BLaER1 (cell line): ENCODE measurements at regions not wholly inside any gene's neighbourhood (a gene's known extent, or its start where the extent isn't known, plus 50 kb on each side); places are given as distances from the start of the nearest gene placed in this dataset.
"Not testable (repeated sequence)": the region's sequence is repeated elsewhere in the genome, so short reads cannot be mapped to it uniquely, and the experiment has no call there.

Experiments used
- H3K27ac ChIP-seq: shearing (Covaris generic); formaldehyde crosslinking; 2 replicates; pipeline ENCODE4 v1.8.1; 2022
- H3K27me3 ChIP-seq: shearing (Covaris generic); formaldehyde crosslinking; 2 replicates; pipeline ENCODE4 v1.8.1; 2022
- H3K36me3 ChIP-seq: shearing (Covaris generic); formaldehyde crosslinking; 2 replicates; pipeline ENCODE4 v1.8.1; 2022
- H3K4me1 ChIP-seq: shearing (Covaris generic); formaldehyde crosslinking; 2 replicates; pipeline ENCODE4 v1.8.1; 2022
- H3K4me2 ChIP-seq: shearing (Covaris generic); formaldehyde crosslinking; 2 replicates; pipeline ENCODE4 v1.8.1; 2022
- H3K4me3 ChIP-seq: shearing (Covaris generic); formaldehyde crosslinking; 2 replicates; pipeline ENCODE4 v1.8.1; 2022
- H3K9ac ChIP-seq: shearing (Covaris generic); formaldehyde crosslinking; 2 replicates; pipeline ENCODE4 v1.8.1; 2022
- H3K9me3 ChIP-seq: shearing (Covaris generic); formaldehyde crosslinking; 2 replicates; pipeline ENCODE4 v1.8.1; 2022
- H4K20me1 ChIP-seq: shearing (Covaris generic); formaldehyde crosslinking; 2 replicates; pipeline ENCODE4 v1.8.1; 2022
- Cebpa-rat ChIP-seq: shearing (Covaris generic); IDR thresholded peaks from 2 replicates; pipeline ENCODE4 v1.8.1; 2022

DNA sequence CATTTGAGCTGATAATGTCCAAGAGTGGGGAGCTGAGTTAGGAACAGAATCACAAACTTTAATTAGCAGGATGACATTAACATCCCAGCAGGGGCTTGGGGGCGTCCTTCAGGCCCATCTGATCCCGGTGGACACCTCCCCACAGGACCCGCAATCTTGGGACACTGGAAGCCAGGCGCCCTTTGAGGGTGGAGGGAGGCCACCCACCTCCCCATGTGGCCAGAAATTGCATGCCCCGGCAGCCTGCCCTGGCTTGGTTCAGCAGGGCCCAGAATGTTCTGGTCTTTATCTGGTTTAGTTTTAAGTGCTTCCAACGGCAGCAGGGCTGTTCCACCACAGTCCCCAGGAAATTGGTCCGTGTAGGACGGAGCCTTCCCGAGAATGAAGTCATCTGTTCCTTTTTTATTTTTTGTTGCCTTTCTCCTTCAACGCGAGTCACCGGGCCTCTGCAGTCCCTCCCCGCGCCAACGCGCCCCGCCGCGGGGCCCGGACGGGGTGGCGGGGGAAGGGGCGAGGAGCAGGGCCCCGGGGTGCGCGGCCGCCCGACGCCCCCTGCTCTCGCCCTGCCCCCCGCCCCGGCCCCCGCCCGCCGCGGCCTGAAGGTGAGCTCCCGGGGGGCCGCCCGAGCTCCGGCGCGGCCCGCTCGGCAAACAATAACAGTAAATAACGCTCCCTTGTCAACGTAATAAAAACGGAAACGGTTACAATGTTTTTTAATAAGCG lies 207.9 kb downstream of the C9orf50 start:
- no peaks in the 10 kb centered on the region for H4K20me1 ChIP-seq
- H3K4me2 ChIP-seq: peak overlapping the region; percentile 100
- peaks cover 82% of the 10 kb centered on the region for H3K4me1 ChIP-seq
- peak overlapping the region; percentile 100 for H3K27ac ChIP-seq
- no peaks in the 10 kb centered on the region for H3K36me3 ChIP-seq
- H3K4me3 ChIP-seq: peak overlapping the region; percentile 45
- peaks cover 12% of the 10 kb centered on the region for H3K9me3 ChIP-seq
- peak overlapping the region; percentile 98 for H3K9ac ChIP-seq
- no peak for TF ChIP-seq Cebpa-rat
- H3K27me3 ChIP-seq: no peaks in the 10 kb centered on the region

GRCh38 chr9:129412176-129412813 lies 208.6 kb downstream of the C9orf50 start:
- peak overlapping the region; percentile 98 for H3K9ac ChIP-seq
- peaks cover 83% of the 10 kb centered on the region for H3K4me1 ChIP-seq
- not testable (repeated sequence) for H3K27me3 ChIP-seq, H4K20me1 ChIP-seq, H3K4me3 ChIP-seq, H3K36me3 ChIP-seq
- H3K9me3 ChIP-seq: peaks cover 12% of the 10 kb centered on the region
- peak overlapping the region; percentile 100 for H3K27ac ChIP-seq
- peak overlapping the region; percentile 100 for H3K4me2 ChIP-seq

DNA sequence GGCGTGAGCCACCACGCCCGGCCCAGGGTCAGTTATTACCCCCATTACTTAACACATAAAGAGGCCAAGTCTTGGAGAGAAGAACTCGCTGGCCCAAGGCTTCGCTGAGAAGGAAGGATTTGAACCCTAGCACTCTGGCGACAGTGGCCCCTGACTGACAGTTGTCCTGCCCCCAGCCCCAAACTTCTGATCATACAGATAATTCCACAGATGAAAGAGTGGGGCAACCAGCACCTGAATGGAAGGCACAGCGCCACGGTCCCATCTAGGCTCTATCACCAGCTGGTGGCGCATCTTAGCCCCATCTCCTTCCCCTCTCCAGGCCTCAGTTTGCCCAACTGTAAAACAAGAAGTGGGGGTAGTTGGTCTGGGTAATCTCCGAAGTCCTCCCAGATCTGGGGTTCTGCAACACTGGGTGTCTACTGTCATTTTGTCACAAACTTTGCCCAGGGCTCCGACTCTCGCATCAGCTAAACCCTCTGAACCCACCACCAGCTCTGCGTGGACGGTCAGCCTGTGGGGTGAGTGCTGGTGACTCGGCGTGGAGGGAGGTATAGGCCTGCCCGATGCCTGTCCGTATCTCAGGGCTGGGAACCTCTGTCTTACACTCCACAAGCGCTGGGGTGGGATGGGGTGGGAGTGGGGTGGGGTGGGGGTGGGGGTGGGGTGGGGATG lies 209.3 kb downstream of the C9orf50 start:
- Histone ChIP-seq H3K27ac (peak overlapping the region; percentile 60), H4K20me1 (no peaks in the 10 kb centered on the region), H3K4me2 (peak overlapping the region; percentile 33), H3K4me1 (peaks cover 83% of the 10 kb centered on the region), H3K4me3 (no peak overlapping the region), H3K9ac (no peak overlapping the region), H3K27me3 (no peaks in the 10 kb centered on the region), H3K36me3 (no peaks in the 10 kb centered on the region), H3K9me3 (peaks cover 12% of the 10 kb centered on the region)
- TF ChIP-seq Cebpa-rat: no peak

DNA sequence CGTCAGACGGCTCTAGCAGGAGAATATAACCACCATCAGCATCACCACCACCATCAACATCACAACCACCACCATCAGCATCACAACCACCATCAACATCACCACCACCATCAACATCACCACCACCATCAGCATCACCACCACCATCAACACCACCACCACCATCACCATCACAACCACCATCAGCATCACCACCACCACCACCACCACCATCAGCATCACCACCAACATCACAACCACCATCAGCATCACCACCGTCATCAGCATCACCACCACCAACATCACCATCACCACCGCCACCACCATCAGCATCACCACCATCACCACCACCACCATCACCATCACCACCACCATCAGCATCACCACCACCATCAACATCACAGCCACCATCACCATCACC lies 210.7 kb downstream of the C9orf50 start:
- peaks cover 83% of the 10 kb centered on the region for H3K4me1 ChIP-seq
- H3K36me3 ChIP-seq: no peaks in the 10 kb centered on the region
- no peaks in the 10 kb centered on the region for H3K27me3 ChIP-seq
- no peak overlapping the region for H3K4me2 ChIP-seq
- no peak for TF ChIP-seq Cebpa-rat
- H3K9me3 ChIP-seq: peaks cover 12% of the 10 kb centered on the region
- no peak overlapping the region for H3K27ac ChIP-seq
- H3K4me3 ChIP-seq: no peak overlapping the region
- H3K9ac ChIP-seq: no peak overlapping the region
- no peaks in the 10 kb centered on the region for H4K20me1 ChIP-seq

DNA sequence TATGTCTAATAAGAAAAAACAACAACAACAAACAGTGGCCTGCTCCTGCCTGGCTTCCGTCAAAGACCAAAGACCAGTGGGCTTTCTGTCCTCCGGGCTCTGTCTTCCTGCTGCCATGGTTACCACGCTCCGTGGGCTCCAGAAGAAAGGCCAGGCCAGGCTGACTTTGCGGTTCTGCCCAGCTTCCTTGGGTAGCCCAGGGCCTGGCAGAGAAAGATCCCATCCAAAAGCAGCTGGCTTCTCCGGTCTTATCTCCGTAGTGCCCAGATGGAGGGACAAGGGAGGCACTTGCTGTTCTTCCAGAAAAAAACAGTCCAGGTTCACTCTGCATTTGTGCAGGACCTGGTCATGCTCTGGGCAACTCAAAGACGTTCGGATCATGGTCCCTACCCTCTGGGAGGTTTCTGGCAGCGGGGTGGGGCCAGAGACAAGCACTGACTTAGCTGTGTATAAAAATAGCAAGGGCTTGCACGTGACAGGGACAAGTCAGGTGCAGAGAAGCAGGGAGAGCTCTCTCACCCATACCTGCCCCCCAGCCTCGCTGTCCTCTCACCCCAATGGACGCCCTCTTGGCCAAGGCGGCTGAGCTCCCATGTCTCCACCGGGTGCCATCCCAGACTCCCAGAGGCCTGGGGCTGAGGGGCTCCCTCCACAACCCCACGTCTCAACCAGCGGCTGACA lies 212.2 kb downstream of the C9orf50 start:
- Histone ChIP-seq H3K4me3 (no peak overlapping the region; the same call in 1 of the 2 replicates), H4K20me1 (no peaks in the 10 kb centered on the region), H3K4me2 (peak overlapping the region; percentile 97), H3K36me3 (no peaks in the 10 kb centered on the region), H3K9ac (peak overlapping the region; percentile 52), H3K9me3 (peaks cover 12% of the 10 kb centered on the region), H3K4me1 (peaks cover 84% of the 10 kb centered on the region), H3K27me3 (no peaks in the 10 kb centered on the region), H3K27ac (peak overlapping the region; percentile 77)
- no peak for TF ChIP-seq Cebpa-rat

- no peaks in the 10 kb centered on the region for H3K27me3 ChIP-seq
- peaks cover 90% of the 10 kb centered on the region for H3K4me1 ChIP-seq
- TF ChIP-seq Cebpa-rat: no peak
- H4K20me1 ChIP-seq: no peaks in the 10 kb centered on the region
- H3K4me2 ChIP-seq: peak overlapping the region; percentile 97
- H3K27ac ChIP-seq: peak overlapping the region; percentile 77
- H3K36me3 ChIP-seq: no peaks in the 10 kb centered on the region
- H3K9ac ChIP-seq: peak overlapping the region; percentile 52
- H3K9me3 ChIP-seq: peaks cover 12% of the 10 kb centered on the region
- H3K4me3 ChIP-seq: no peak overlapping the region
These were observed 212.9 kb downstream of the C9orf50 start for GRCh38 chr9:129407905-129408452.

GRCh38 chr9:129406278-129407225 lies 214.3 kb downstream of the C9orf50 start:
- Histone ChIP-seq H3K4me2 (peak overlapping the region; percentile 97), H3K27me3 (no peaks in the 10 kb centered on the region), H3K4me3 (peak overlapping the region; percentile 28; the same call in 1 of the 2 replicates), H3K9me3 (peaks cover 12% of the 10 kb centered on the region), H3K9ac (no peak overlapping the region), H3K4me1 (peaks cover 87% of the 10 kb centered on the region), H3K36me3 (no peaks in the 10 kb centered on the region), H4K20me1 (no peaks in the 10 kb centered on the region), H3K27ac (peak overlapping the region; percentile 77)
- TF ChIP-seq Cebpa-rat: no peak

GRCh38 chr9:129405827-129406213 lies 215.1 kb downstream of the C9orf50 start:
- Histone ChIP-seq H3K27ac (peak overlapping the region; percentile 37), H3K9ac (no peak overlapping the region), H3K4me2 (peak overlapping the region; percentile 97), H3K27me3 (no peaks in the 10 kb centered on the region), H3K4me3 (peak overlapping the region; percentile 28; the same call in 1 of the 2 replicates), H3K9me3 (peaks cover 12% of the 10 kb centered on the region), H3K4me1 (peaks cover 88% of the 10 kb centered on the region), H4K20me1 (no peaks in the 10 kb centered on the region), H3K36me3 (no peaks in the 10 kb centered on the region)
- no peak for TF ChIP-seq Cebpa-rat
